H1 (cell line): ENCODE measurements at regions not wholly inside any gene's neighbourhood (a gene's known extent, or its start where the extent isn't known, plus 50 kb on each side); places are given as distances from the start of the nearest gene placed in this dataset.

Source experiments
- CTCF ChIA-PET: fragments of 300-600 bp; sonication (Branson Sonifier 250); formaldehyde crosslinking; loops from one replicate; lab custom pipeline; 2021; ENCODE audit not compliant: partially characterized antibody; lab: Charles Lee
- POLR2A ChIA-PET: fragments of 300-600 bp; sonication (Branson Sonifier 250); formaldehyde crosslinking; loops from one replicate; lab custom pipeline; 2021; ENCODE audit warnings: inconsistent platforms; ENCODE audit not compliant: partially characterized antibody; lab: Charles Lee
- DNase-seq, 2 experiments: peaks; one replicate each; pipeline versions ENCODE4 v3.0.0 to v3.0.0-alpha.2; 2010 to 2022; ENCODE audit warnings: low spot score in 2 of 2, low read depth in 1 of 2, mixed read lengths in 1 of 2
- FAIRE-seq: peaks from 2 replicates; lab custom pipeline; 2011; peaks lifted over from hg19 to GRCh38; lab: Jason Lieb, UNC
- H2AFZ ChIP-seq: 2 replicates; pipeline ENCODE4 v1.8.1; 2012; ENCODE audit warnings: low read length, inconsistent platforms
- H2AK5ac ChIP-seq: 2 replicates; pipeline ENCODE4 v1.6.1; 2013; ENCODE audit warnings: low read depth, low read length
- H2BK120ac ChIP-seq: replicated peaks from 2 replicates; pipeline ENCODE3; 2013; ENCODE audit warnings: low read depth, low read length, inconsistent platforms
- H2BK12ac ChIP-seq: 2 replicates; pipeline ENCODE4 v1.6.1; 2013; ENCODE audit warnings: low read depth, low read length
- H2BK15ac ChIP-seq: 2 replicates; pipeline ENCODE4 v1.6.1; 2013; ENCODE audit warnings: low read length
- H2BK20ac ChIP-seq: 2 replicates; pipeline ENCODE4 v1.6.1; 2013; ENCODE audit warnings: low read length
- H2BK5ac ChIP-seq: 2 replicates; pipeline ENCODE4 v1.6.1; 2013; ENCODE audit warnings: low read depth, low read length
- H3K14ac ChIP-seq: 2 replicates; pipeline ENCODE4 v1.6.1; 2013; ENCODE audit warnings: inconsistent platforms; ENCODE audit not compliant: insufficient read length
- H3K18ac ChIP-seq: 2 replicates; pipeline ENCODE4 v1.6.1; 2013; ENCODE audit warnings: low read length; ENCODE audit errors: extremely low read depth
- H3K23ac ChIP-seq: 2 replicates; pipeline ENCODE4 v1.6.1; 2013; ENCODE audit warnings: inconsistent platforms; ENCODE audit not compliant: insufficient read length
- H3K23me2 ChIP-seq: 2 replicates; pipeline ENCODE4 v1.6.1; 2013; ENCODE audit warnings: low read depth, low read length
- H3K27ac ChIP-seq: 2 replicates; pipeline ENCODE4 v1.6.1; 2011; ENCODE audit warnings: low read depth, low read length, inconsistent platforms
- H3K27me3 ChIP-seq, 4 experiments: replicated peaks in 1 of 4; 1 replicate in 1 of 4; 2 replicates in 3 of 4; pipeline versions ENCODE4 v1.6.1 to v1.8.1; 2011 to 2013; ENCODE audit warnings: low read length in 3 of 4, mild to moderate bottlenecking in 3 of 4, inconsistent platforms in 2 of 4, mixed read lengths in 2 of 4, moderate library complexity in 1 of 4; ENCODE audit not compliant: control insufficient read depth in 3 of 4, insufficient read depth in 3 of 4; ENCODE audit errors: extremely low read depth in 1 of 4
- H3K36me3 ChIP-seq, 4 experiments: 2 replicates each; pipeline versions ENCODE4 v1.6.1 to v1.8.1; 2011 to 2013; ENCODE audit warnings: mild to moderate bottlenecking in 4 of 4, low read length in 3 of 4, moderate library complexity in 2 of 4, control low read depth in 1 of 4, inconsistent platforms in 1 of 4; ENCODE audit not compliant: insufficient read depth in 4 of 4, control insufficient read depth in 2 of 4
- H3K4ac ChIP-seq: replicated peaks from 2 replicates; pipeline ENCODE3; 2013; ENCODE audit warnings: low read length, low read depth, mixed read lengths, inconsistent platforms; ENCODE audit not compliant: insufficient read length
- H3K4me1 ChIP-seq, 4 experiments: replicated peaks in 1 of 4; 1 replicate in 1 of 4; 2 replicates in 3 of 4; pipeline versions ENCODE4 v1.6.1 to v1.8.1; 2011 to 2013; ENCODE audit warnings: low read length in 3 of 4, inconsistent platforms in 2 of 4, mixed read lengths in 1 of 4; ENCODE audit not compliant: insufficient read depth in 4 of 4, control insufficient read depth in 3 of 4
- H3K4me2 ChIP-seq, 2 experiments: 2 replicates each; pipeline versions ENCODE4 v1.6.1 to v1.8.1; 2011 to 2013; ENCODE audit warnings: low read depth in 2 of 2, low read length in 2 of 2, control low read depth in 1 of 2, inconsistent platforms in 1 of 2, mild to moderate bottlenecking in 1 of 2; ENCODE audit not compliant: insufficient read depth in 1 of 2
- H3K4me3 ChIP-seq, 4 experiments: fragments of 200-600, 300-600 bp in 1 of 4; sonication (generic), shearing (Covaris generic), sonication (Bioruptor Twin) in 1 of 4; 2 replicates each; pipeline versions ENCODE4 v1.5.1 to v1.8.1; 2011 to 2016; ENCODE audit warnings: low read length in 4 of 4, low read depth in 3 of 4, control low read depth in 2 of 4, inconsistent platforms in 2 of 4, mild to moderate bottlenecking in 2 of 4, mixed read lengths in 1 of 4, moderate library complexity in 1 of 4; ENCODE audit not compliant: insufficient read depth in 2 of 4; ENCODE audit errors: extremely low read depth in 1 of 4
- H3K56ac ChIP-seq: replicated peaks from 2 replicates; pipeline ENCODE3; 2013; ENCODE audit warnings: low read depth, mild to moderate bottlenecking, mixed read lengths, low read length, inconsistent platforms; ENCODE audit not compliant: insufficient read length
- H3K79me1 ChIP-seq: 2 replicates; pipeline ENCODE4 v1.6.1; 2013; ENCODE audit warnings: low read depth, low read length, control low read depth
- H3K79me2 ChIP-seq, 2 experiments: 2 replicates each; pipeline versions ENCODE4 v1.6.1 to v1.8.1; 2012 to 2013; ENCODE audit warnings: low read length in 2 of 2, mild to moderate bottlenecking in 2 of 2, inconsistent platforms in 1 of 2; ENCODE audit not compliant: insufficient read depth in 2 of 2, control insufficient read depth in 1 of 2
- H3K9ac ChIP-seq, 4 experiments: replicated peaks in 1 of 4; 1 replicate in 1 of 4; 2 replicates in 3 of 4; pipeline versions ENCODE4 v1.6.1 to v1.8.1; 2011 to 2013; ENCODE audit warnings: low read depth in 3 of 4, low read length in 3 of 4, control low read depth in 2 of 4, mild to moderate bottlenecking in 2 of 4, moderate library complexity in 2 of 4, inconsistent platforms in 1 of 4; ENCODE audit errors: extremely low read depth in 1 of 4
- H3K9me3 ChIP-seq, 2 experiments: 2 replicates each; pipeline versions ENCODE4 v1.6.1 to v1.8.1; 2012 to 2013; ENCODE audit warnings: mild to moderate bottlenecking in 2 of 2, moderate library complexity in 2 of 2, control low read depth in 1 of 2, inconsistent platforms in 1 of 2, low read depth in 1 of 2, low read length in 1 of 2, mixed read lengths in 1 of 2; ENCODE audit not compliant: insufficient read depth in 2 of 2
- H4K20me1 ChIP-seq, 2 experiments: replicated peaks in 1 of 2; 2 replicates each; pipeline versions ENCODE3 to v1.8.1; 2011 to 2013; ENCODE audit warnings: inconsistent platforms in 2 of 2, low read length in 2 of 2, mild to moderate bottlenecking in 1 of 2; ENCODE audit not compliant: insufficient read depth in 2 of 2, control insufficient read depth in 1 of 2
- H4K5ac ChIP-seq: 2 replicates; pipeline ENCODE4 v1.6.1; 2013; ENCODE audit warnings: low read length, low read depth, mixed read lengths, inconsistent platforms; ENCODE audit not compliant: insufficient read length
- H4K8ac ChIP-seq: 2 replicates; pipeline ENCODE4 v1.8.0; 2013; ENCODE audit warnings: mild to moderate bottlenecking, moderate library complexity, low read length, inconsistent platforms; ENCODE audit not compliant: insufficient read depth; ENCODE audit errors: extremely low read depth
- H4K91ac ChIP-seq: replicated peaks from 2 replicates; pipeline ENCODE3; 2013; ENCODE audit warnings: low read length, mixed read lengths, inconsistent platforms; ENCODE audit not compliant: insufficient read length
- EGR1 ChIP-seq: IDR thresholded peaks from 2 replicates; pipeline ENCODE4 v1.6.1; 2011; ENCODE audit warnings: low read depth, low read length, borderline replicate concordance
- GABPA ChIP-seq: IDR thresholded peaks from 2 replicates; pipeline ENCODE4 v1.6.1; 2011; ENCODE audit warnings: mild to moderate bottlenecking, low read length, moderate library complexity, borderline replicate concordance; ENCODE audit not compliant: insufficient read depth
- RBBP5 ChIP-seq: IDR thresholded peaks from 2 replicates; pipeline ENCODE4 v1.7.1; 2012; ENCODE audit warnings: low read depth, mild to moderate bottlenecking, inconsistent platforms, low read length, moderate library complexity, borderline replicate concordance
- RFX5 ChIP-seq: IDR thresholded peaks from 2 replicates; pipeline ENCODE4 v1.6.1; 2011; ENCODE audit warnings: low read depth, low read length, improper control_type of control experiment, borderline replicate concordance
- RXRA ChIP-seq: IDR thresholded peaks from 2 replicates; pipeline ENCODE4 v1.6.1; 2011; ENCODE audit warnings: low read depth, mild to moderate bottlenecking, low read length, moderate library complexity; ENCODE audit not compliant: insufficient read depth
- SAP30 ChIP-seq: fragments of 300-600 bp; sonication (generic); IDR thresholded peaks from 2 replicates; pipeline ENCODE4 v1.7.1; 2012; ENCODE audit warnings: low read length, moderate library complexity, mild to moderate bottlenecking, inconsistent platforms; ENCODE audit not compliant: insufficient read depth, insufficient replicate concordance
- SIX5 ChIP-seq: IDR thresholded peaks from 2 replicates; pipeline ENCODE4 v1.6.1; 2011; ENCODE audit warnings: mild to moderate bottlenecking, low read depth, low read length
- SP1 ChIP-seq: IDR thresholded peaks from 2 replicates; pipeline ENCODE4 v1.6.1; 2011; ENCODE audit warnings: low read depth, low read length
- SUZ12 ChIP-seq: fragments of 200-600 bp; sonication (generic); IDR thresholded peaks from 2 replicates; pipeline ENCODE4 v1.6.1; 2012; ENCODE audit warnings: mild to moderate bottlenecking, inconsistent platforms, low read length, moderate library complexity, mixed read lengths
- TEAD4 ChIP-seq: IDR thresholded peaks from 2 replicates; pipeline ENCODE4 v1.6.1; 2012; ENCODE audit warnings: low read depth, low read length, inconsistent platforms, mixed read lengths
- WGBS, 2 experiments: shearing (Covaris generic) in 1 of 2; methylation state at CpG; one replicate each; pipeline versions ENCODE4 v1.1.6 to v1.1.7; 2013 to 2015; ENCODE audit warnings: low lambda C conversion rate in 2 of 2, mixed read lengths in 2 of 2, inconsistent platforms in 1 of 2, low coverage in 1 of 2, missing lambda C conversion rate in 1 of 2; ENCODE audit not compliant: insufficient replicate concordance in 2 of 2, insufficient coverage in 1 of 2, insufficient read length in 1 of 2; ENCODE audit errors: extremely low coverage in 1 of 2, missing lambda C conversion rate in 1 of 2; 5-methylcytosine and 5-hydroxymethylcytosine counted together
- TF ChIP-seq, protein P1 (sequence below): IDR thresholded peaks from 2 replicates; pipeline ENCODE4 v1.6.1; 2012; ENCODE audit warnings: inconsistent platforms

DNA sequence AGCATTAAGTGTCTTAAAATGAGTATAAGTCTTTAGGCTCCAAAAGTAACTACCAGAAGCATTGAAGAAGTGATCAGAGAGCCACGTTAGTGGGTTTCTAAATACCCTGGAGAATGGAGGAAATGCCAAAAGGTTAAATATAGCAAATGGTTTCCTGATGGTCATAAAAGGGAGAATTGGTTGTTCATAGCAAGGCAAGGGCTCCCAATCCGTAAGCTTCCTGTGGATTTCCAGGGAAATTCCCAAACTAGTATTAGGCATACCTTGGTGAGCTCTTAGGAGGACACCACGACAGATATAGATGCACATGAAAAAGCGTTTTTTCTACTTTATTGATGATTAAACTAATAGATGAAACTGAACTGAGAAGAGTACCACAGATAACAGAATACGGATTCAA, 410.9 kb downstream of the FOXO1 start:
- ChIA-PET POLR2A (no interaction called here), CTCF (no interaction called here)
- TF ChIP-seq SAP30 (no peak), RBBP5 (no peak), RFX5 (no peak), GABPA (no peak), EGR1 (no peak), SIX5 (no peak), SP1 (no peak), SUZ12 (no peak), RXRA (no peak), TEAD4 (no peak)
- TF ChIP-seq, protein P1, sequence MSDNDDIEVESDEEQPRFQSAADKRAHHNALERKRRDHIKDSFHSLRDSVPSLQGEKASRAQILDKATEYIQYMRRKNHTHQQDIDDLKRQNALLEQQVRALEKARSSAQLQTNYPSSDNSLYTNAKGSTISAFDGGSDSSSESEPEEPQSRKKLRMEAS, result no peak
- no peak overlapping the region for H4K91ac ChIP-seq
- no peak overlapping the region for H2AFZ ChIP-seq
- H3K9ac ChIP-seq, result no peak overlapping the region
- no peaks in the 10 kb centered on the region for H3K27me3 ChIP-seq
- no peak overlapping the region for H3K4ac ChIP-seq
- no peak overlapping the region for H2BK5ac ChIP-seq
- no peaks in the 10 kb centered on the region for H4K20me1 ChIP-seq
- no peaks in the 10 kb centered on the region for H3K9me3 ChIP-seq
- no peak overlapping the region for H3K14ac ChIP-seq
- H2BK20ac ChIP-seq, result no peak overlapping the region
- no peak overlapping the region for H3K4me2 ChIP-seq
- no peak overlapping the region for H3K18ac ChIP-seq
- no peak overlapping the region for H4K5ac ChIP-seq
- no peaks in the 10 kb centered on the region for H3K36me3 ChIP-seq
- no peaks in the 10 kb centered on the region for H3K23me2 ChIP-seq
- no peak overlapping the region for H3K27ac ChIP-seq
- no peak overlapping the region for H2BK120ac ChIP-seq
- no peaks in the 10 kb centered on the region for H3K79me1 ChIP-seq
- 85% methylated on average over 5 of the region's 5 CpGs; no CpG with 5 or more reads in 1 of the 2 experiments for WGBS, 2 experiments
- no peak overlapping the region for H3K23ac ChIP-seq
- no peak overlapping the region for H2BK12ac ChIP-seq
- FAIRE-seq (no peak), DNase-seq (no peak)
- no peak overlapping the region for H3K4me3 ChIP-seq
- H2BK15ac ChIP-seq, result no peak overlapping the region
- H4K8ac ChIP-seq, result no peak overlapping the region
- no peak overlapping the region for H3K56ac ChIP-seq
- no peak overlapping the region for H2AK5ac ChIP-seq
- H3K79me2 ChIP-seq, result no peaks in the 10 kb centered on the region
- H3K4me1 ChIP-seq, result no peaks in the 10 kb centered on the region
